Liver (tissue), 8 donors: ENCODE measurements at regions not wholly inside any gene's neighbourhood (a gene's known extent, or its start where the extent isn't known, plus 50 kb on each side); places are given as distances from the start of the nearest gene placed in this dataset.

ENCODE experiments used
- DNase-seq: peaks from one replicate; pipeline ENCODE4 v3.0.0-alpha.2; 2017; ENCODE audit warnings: low spot score
- H3K27ac ChIP-seq, 2 donors: one replicate each; pipeline ENCODE4 v1.7.0; 2013; ENCODE audit warnings: inconsistent platforms in 2 of 2, low read length in 2 of 2, control low read depth in 1 of 2, low read depth in 1 of 2, mild to moderate bottlenecking in 1 of 2
- H3K27me3 ChIP-seq, 4 donors: one replicate each; pipeline versions ENCODE4 v1.6.1 to v1.7.0; 2013; ENCODE audit warnings: low read length in 3 of 4, inconsistent platforms in 1 of 4, mild to moderate bottlenecking in 1 of 4, moderate library complexity in 1 of 4; ENCODE audit not compliant: control insufficient read depth in 4 of 4, insufficient read depth in 4 of 4
- H3K36me3 ChIP-seq, 4 donors: one replicate each; pipeline versions ENCODE4 v1.6.1 to v1.7.0; 2013; ENCODE audit warnings: low read length in 3 of 4, mild to moderate bottlenecking in 3 of 4, low read depth in 1 of 4, moderate library complexity in 1 of 4; ENCODE audit not compliant: control insufficient read depth in 4 of 4, insufficient read depth in 3 of 4
- H3K4me1 ChIP-seq, 4 donors: one replicate each; pipeline versions ENCODE4 v1.6.1 to v1.7.0; 2013; ENCODE audit warnings: low read length in 3 of 4, mild to moderate bottlenecking in 3 of 4, moderate library complexity in 1 of 4; ENCODE audit not compliant: control insufficient read depth in 4 of 4, insufficient read depth in 4 of 4
- H3K4me3 ChIP-seq, 3 donors: one replicate each; pipeline versions ENCODE4 v1.6.1 to v1.7.0; 2013; ENCODE audit warnings: low read length in 3 of 3, control low read depth in 1 of 3, low read depth in 1 of 3, mild to moderate bottlenecking in 1 of 3
- H3K9ac ChIP-seq, 2 donors: one replicate each; pipeline ENCODE4 v1.7.0; 2013; ENCODE audit warnings: low read length in 2 of 2, mild to moderate bottlenecking in 2 of 2, moderate library complexity in 2 of 2, control low read depth in 1 of 2, low read depth in 1 of 2
- H3K9me3 ChIP-seq, 4 donors: one replicate each; pipeline versions ENCODE4 v1.6.1 to v1.7.0; 2013; ENCODE audit warnings: low read length in 3 of 4; ENCODE audit not compliant: control insufficient read depth in 4 of 4
- ATF3 ChIP-seq: IDR thresholded peaks from 2 replicates; pipeline ENCODE4 v1.6.1; 2016; ENCODE audit warnings: antibody characterized with exemption
- CTCF ChIP-seq: fragments of 150-350 bp; IDR thresholded peaks from 2 replicates; pipeline ENCODE4 v1.5.1; 2017; ENCODE audit warnings: improper control_type of control experiment, low read depth, low read length; ENCODE audit not compliant: missing input control
- EGR1 ChIP-seq, 2 donors: IDR thresholded peaks; 2 replicates each; pipeline ENCODE4 v1.6.1; 2016 to 2018; ENCODE audit warnings: antibody characterized with exemption in 2 of 2, low read depth in 2 of 2
- FOXA1 ChIP-seq: IDR thresholded peaks from 2 replicates; pipeline ENCODE4 v1.6.1; 2016; ENCODE audit warnings: antibody characterized with exemption
- FOXA2 ChIP-seq: IDR thresholded peaks from 2 replicates; pipeline ENCODE4 v1.6.1; 2016; ENCODE audit warnings: antibody characterized with exemption
- GABPA ChIP-seq, 2 donors: IDR thresholded peaks in 1 of 2; conservative IDR thresholded peaks in 1 of 2; 2 replicates each; pipeline ENCODE4 v1.6.1; 2016; ENCODE audit warnings: antibody characterized with exemption in 2 of 2, mild to moderate bottlenecking in 1 of 2, moderate library complexity in 1 of 2
- HNF4A ChIP-seq, 2 donors: conservative IDR thresholded peaks; 2 replicates each; pipeline ENCODE4 v1.6.1; 2016; ENCODE audit warnings: antibody characterized with exemption in 2 of 2, mild to moderate bottlenecking in 2 of 2
- HNF4G ChIP-seq: IDR thresholded peaks from 2 replicates; pipeline ENCODE4 v1.6.1; 2016; ENCODE audit warnings: antibody characterized with exemption
- JUND ChIP-seq, 2 donors: IDR thresholded peaks; 2 replicates each; pipeline ENCODE4 v1.6.1; 2016; ENCODE audit warnings: antibody characterized with exemption in 2 of 2
- MAX ChIP-seq: IDR thresholded peaks from 2 replicates; pipeline ENCODE4 v1.6.1; 2016; ENCODE audit warnings: antibody characterized with exemption
- NR2F2 ChIP-seq: IDR thresholded peaks from 2 replicates; pipeline ENCODE4 v1.6.1; 2016; ENCODE audit warnings: antibody characterized with exemption
- RAD21 ChIP-seq, 2 donors: IDR thresholded peaks; 2 replicates each; pipeline ENCODE4 v1.6.1; 2016; ENCODE audit warnings: antibody characterized with exemption in 2 of 2, mild to moderate bottlenecking in 2 of 2
- REST ChIP-seq: IDR thresholded peaks from 2 replicates; pipeline ENCODE4 v1.6.1; 2016; ENCODE audit warnings: antibody characterized with exemption, mild to moderate bottlenecking
- RXRA ChIP-seq, 2 donors: IDR thresholded peaks; 2 replicates each; pipeline ENCODE4 v1.6.1; 2017 to 2018; ENCODE audit warnings: antibody characterized with exemption in 2 of 2, mild to moderate bottlenecking in 1 of 2
- SP1 ChIP-seq: IDR thresholded peaks from 2 replicates; pipeline ENCODE4 v1.6.1; 2018; ENCODE audit warnings: antibody characterized with exemption, mild to moderate bottlenecking
- TAF1 ChIP-seq: conservative IDR thresholded peaks from 2 replicates; pipeline ENCODE4 v1.6.1; 2016; ENCODE audit warnings: antibody characterized with exemption, mild to moderate bottlenecking
- YY1 ChIP-seq: IDR thresholded peaks from 2 replicates; pipeline ENCODE4 v1.6.1; 2016; ENCODE audit warnings: antibody characterized with exemption, mild to moderate bottlenecking
- ZBTB33 ChIP-seq: IDR thresholded peaks from 2 replicates; pipeline ENCODE4 v1.6.1; 2016; ENCODE audit warnings: antibody characterized with exemption
- WGBS: extraction: QIAGEN DNeasy Blood & Tissue Kit; methylation state at CpG from one replicate; pipeline ENCODE4 v1.1.7; 2013; 5-methylcytosine and 5-hydroxymethylcytosine counted together
- donor health status: healthy.
- donor health status: healthy.
- donor health status: healthy.
- donor health status: healthy.
- donor health status: healthy.

- DNase-seq: no peak
- no peak overlapping the region for H3K4me3 ChIP-seq
- peaks cover 0 to 10% (median 4%) of the 10 kb centered on the region in 4 donors for H3K4me1 ChIP-seq
- no peaks in the 10 kb centered on the region for H3K27me3 ChIP-seq
- no peaks in the 10 kb centered on the region for H3K36me3 ChIP-seq
- no peak overlapping the region for H3K27ac ChIP-seq
- no peaks in the 10 kb centered on the region for H3K9me3 ChIP-seq
- 96% methylated on average over 6 of the region's 6 CpGs for WGBS
- H3K9ac ChIP-seq: no peak overlapping the region
- no peak for TF ChIP-seq NR2F2
- TF ChIP-seq SP1: no peak
- TF ChIP-seq RXRA (IDR thresholded peaks at IDR 0.05): no peak
- no peak for TF ChIP-seq YY1
- TF ChIP-seq FOXA2: no peak
- no peak for TF ChIP-seq ZBTB33
- no peak for TF ChIP-seq GABPA (IDR thresholded peaks at IDR 0.05 in 1 of 2, conservative IDR thresholded peaks at IDR 0.05 in 1 of 2)
- no peak for TF ChIP-seq RAD21 (IDR thresholded peaks at IDR 0.05)
- no peak for TF ChIP-seq ATF3
- TF ChIP-seq FOXA1: no peak
- no peak for TF ChIP-seq HNF4A (conservative IDR thresholded peaks at IDR 0.05)
- TF ChIP-seq HNF4G: no peak
- no peak for TF ChIP-seq EGR1 (IDR thresholded peaks at IDR 0.05; ENCODE audit: low read depth in 2 of 2)
- no peak for TF ChIP-seq REST
- TF ChIP-seq MAX: no peak
- TF ChIP-seq JUND (IDR thresholded peaks at IDR 0.05): no peak
- no peak for TF ChIP-seq CTCF
- TF ChIP-seq TAF1: no peak
Measured at GRCh38 chr9:71242081-71242480, 120.7 kb upstream of the TRPM3 start.

GRCh38 chr9:71237051-71237450, 115.6 kb upstream of the TRPM3 start:
- Histone ChIP-seq H3K27ac (no peak overlapping the region), H3K9me3 (no peaks in the 10 kb centered on the region), H3K4me3 (no peak overlapping the region), H3K9ac (no peak overlapping the region), H3K4me1 (no peaks in the 10 kb centered on the region), H3K27me3 (no peaks in the 10 kb centered on the region), H3K36me3 (no peaks in the 10 kb centered on the region)
- DNase-seq: no peak
- TF ChIP-seq SP1 (no peak), FOXA1 (no peak), GABPA (IDR thresholded peaks at IDR 0.05 in 1 of 2, conservative IDR thresholded peaks at IDR 0.05 in 1 of 2) (no peak), RAD21 (IDR thresholded peaks at IDR 0.05) (no peak), ZBTB33 (no peak), NR2F2 (no peak), ATF3 (no peak), JUND (IDR thresholded peaks at IDR 0.05) (no peak), HNF4G (no peak), EGR1 (IDR thresholded peaks at IDR 0.05; ENCODE audit: low read depth in 2 of 2) (no peak), FOXA2 (no peak), CTCF (no peak), MAX (no peak), HNF4A (conservative IDR thresholded peaks at IDR 0.05) (no peak)
